Ascending aorta (tissue), 2 donors: ENCODE measurements at regions not wholly inside any gene's neighbourhood (a gene's known extent, or its start where the extent isn't known, plus 50 kb on each side); places are given as distances from the start of the nearest gene placed in this dataset.

ENCODE experiments used
- DNase-seq, 2 donors: peaks; one replicate each; pipeline ENCODE4 v3.0.0-alpha.2; 2019; ENCODE audit warnings: low spot score in 2 of 2
- H3K27ac ChIP-seq, 2 donors: fragments of 200-600 bp; sonication (generic); one replicate each; pipeline ENCODE4 v1.5.1; 2016 to 2017; ENCODE audit warnings: mild to moderate bottlenecking in 1 of 2
- H3K27me3 ChIP-seq: fragments of 200-600 bp; sonication (generic); one replicate; pipeline ENCODE4 v1.5.1; 2017
- H3K36me3 ChIP-seq, 2 donors: fragments of 200-600 bp; sonication (generic); one replicate each; pipeline ENCODE4 v1.5.1; 2016
- H3K4me1 ChIP-seq, 2 donors: fragments of 200-600 bp; sonication (generic); one replicate each; pipeline ENCODE4 v1.5.1; 2016 to 2017; ENCODE audit warnings: mild to moderate bottlenecking in 1 of 2
- H3K4me3 ChIP-seq, 2 donors: fragments of 200-600 bp; sonication (generic); one replicate each; pipeline ENCODE4 v1.5.1; 2016 to 2017; ENCODE audit warnings: mild to moderate bottlenecking in 1 of 2
- H3K9me3 ChIP-seq, 2 donors: fragments of 200-600 bp; sonication (generic); one replicate each; pipeline ENCODE4 v1.5.1; 2016
- intact Hi-C: fragments of 100-400 bp; cut with DNase I; formaldehyde crosslinking; loops from one replicate; pipeline ENCODE4 v1.15.1; 2023
- TF ChIP-seq, protein P1 (sequence below), 3 experiments: fragments of 200-600 bp in 2 of 3; fragments of 450-650 bp in 1 of 3; sonication (generic) in 2 of 3; IDR thresholded peaks; one replicate each; pipeline ENCODE4 v1.5.1; 2016 to 2019; ENCODE audit warnings: antibody characterized with exemption in 3 of 3, mild to moderate bottlenecking in 1 of 3, moderate library complexity in 1 of 3

DNA sequence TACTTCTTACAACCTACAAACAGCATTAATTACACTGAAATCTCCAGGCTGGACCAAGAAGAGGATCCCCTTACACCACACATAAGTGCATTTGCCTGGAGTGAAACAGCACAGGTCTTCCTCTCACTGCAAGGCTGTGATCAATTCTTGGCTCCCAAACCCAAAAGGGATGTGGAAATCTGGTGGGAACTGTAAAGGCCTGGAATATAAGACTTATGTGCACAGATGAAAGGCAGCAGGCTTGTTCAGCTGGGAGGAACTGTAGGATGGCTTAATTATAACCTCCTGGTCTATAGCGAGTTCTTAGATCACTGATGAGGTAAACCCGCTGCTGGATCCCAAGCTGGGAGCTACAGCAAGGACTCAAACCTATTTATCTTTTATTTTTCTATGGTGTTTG lies 182.9 kb upstream of the TNC start:
- H3K4me1 ChIP-seq: no peaks in the 10 kb centered on the region
- H3K36me3 ChIP-seq: no peaks in the 10 kb centered on the region
- no peak overlapping the region for H3K4me3 ChIP-seq
- no peak for DNase-seq
- H3K27me3 ChIP-seq: no peaks in the 10 kb centered on the region
- intact Hi-C loops: no loop called here
- H3K27ac ChIP-seq: no peak overlapping the region
- TF ChIP-seq, protein P1, sequence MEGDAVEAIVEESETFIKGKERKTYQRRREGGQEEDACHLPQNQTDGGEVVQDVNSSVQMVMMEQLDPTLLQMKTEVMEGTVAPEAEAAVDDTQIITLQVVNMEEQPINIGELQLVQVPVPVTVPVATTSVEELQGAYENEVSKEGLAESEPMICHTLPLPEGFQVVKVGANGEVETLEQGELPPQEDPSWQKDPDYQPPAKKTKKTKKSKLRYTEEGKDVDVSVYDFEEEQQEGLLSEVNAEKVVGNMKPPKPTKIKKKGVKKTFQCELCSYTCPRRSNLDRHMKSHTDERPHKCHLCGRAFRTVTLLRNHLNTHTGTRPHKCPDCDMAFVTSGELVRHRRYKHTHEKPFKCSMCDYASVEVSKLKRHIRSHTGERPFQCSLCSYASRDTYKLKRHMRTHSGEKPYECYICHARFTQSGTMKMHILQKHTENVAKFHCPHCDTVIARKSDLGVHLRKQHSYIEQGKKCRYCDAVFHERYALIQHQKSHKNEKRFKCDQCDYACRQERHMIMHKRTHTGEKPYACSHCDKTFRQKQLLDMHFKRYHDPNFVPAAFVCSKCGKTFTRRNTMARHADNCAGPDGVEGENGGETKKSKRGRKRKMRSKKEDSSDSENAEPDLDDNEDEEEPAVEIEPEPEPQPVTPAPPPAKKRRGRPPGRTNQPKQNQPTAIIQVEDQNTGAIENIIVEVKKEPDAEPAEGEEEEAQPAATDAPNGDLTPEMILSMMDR (IDR thresholded peaks at IDR 0.05): no peak
- H3K9me3 ChIP-seq: no peaks in the 10 kb centered on the region

DNA sequence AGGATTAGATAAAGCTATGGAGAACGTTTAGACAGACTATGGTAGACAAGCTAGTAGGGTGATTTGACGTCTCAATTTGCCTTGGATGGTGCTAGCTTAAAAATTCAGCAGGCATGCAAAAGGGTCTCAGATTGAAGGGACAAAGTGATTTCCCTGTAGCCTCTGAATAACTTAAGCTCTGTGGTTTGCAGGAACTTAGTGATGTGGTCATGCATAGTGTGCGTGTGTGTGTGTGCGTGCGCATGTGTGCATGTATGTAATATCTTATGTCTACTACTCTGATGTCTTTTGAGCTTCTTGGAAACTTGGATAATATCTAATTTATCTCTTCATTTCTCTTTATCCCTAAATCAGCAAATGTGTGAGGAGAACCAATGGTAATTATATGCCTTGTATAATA lies 183.6 kb upstream of the TNC start:
- TF ChIP-seq, protein P1 (IDR thresholded peaks at IDR 0.05): no peak
- H3K27me3 ChIP-seq: no peaks in the 10 kb centered on the region
- H3K36me3 ChIP-seq: no peaks in the 10 kb centered on the region
- no peaks in the 10 kb centered on the region for H3K4me1 ChIP-seq
- DNase-seq: no peak
- no peak overlapping the region for H3K27ac ChIP-seq
- no peaks in the 10 kb centered on the region for H3K9me3 ChIP-seq
- no peak overlapping the region for H3K4me3 ChIP-seq
- intact Hi-C loops: no loop called here

DNA sequence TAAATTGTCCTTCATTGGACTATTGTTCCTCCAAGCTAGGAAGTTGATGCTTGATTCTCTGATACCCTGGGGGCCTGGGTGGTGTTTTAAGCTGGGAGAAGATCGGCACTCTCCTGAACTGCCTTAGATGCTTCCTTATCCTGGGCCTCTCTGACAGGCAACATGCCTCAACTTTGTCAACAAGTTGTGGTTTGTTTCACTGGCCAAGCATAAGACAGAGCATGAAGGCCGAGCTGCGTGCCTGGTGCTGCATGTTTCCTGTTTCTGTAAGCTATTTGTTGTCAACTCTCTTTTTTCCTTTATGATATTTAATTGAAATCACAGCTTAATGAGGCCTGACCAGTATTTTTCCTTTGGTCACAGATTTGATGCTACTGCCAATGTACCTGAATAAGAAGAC lies 187.6 kb upstream of the TNC start:
- intact Hi-C loops: no loop called here
- TF ChIP-seq, protein P1 (IDR thresholded peaks at IDR 0.05): no peak
- no peaks in the 10 kb centered on the region for H3K27me3 ChIP-seq
- no peak overlapping the region for H3K27ac ChIP-seq
- no peak overlapping the region for H3K4me3 ChIP-seq
- no peak for DNase-seq
- no peaks in the 10 kb centered on the region for H3K36me3 ChIP-seq
- H3K9me3 ChIP-seq: no peaks in the 10 kb centered on the region
- H3K4me1 ChIP-seq: no peaks in the 10 kb centered on the region

DNA sequence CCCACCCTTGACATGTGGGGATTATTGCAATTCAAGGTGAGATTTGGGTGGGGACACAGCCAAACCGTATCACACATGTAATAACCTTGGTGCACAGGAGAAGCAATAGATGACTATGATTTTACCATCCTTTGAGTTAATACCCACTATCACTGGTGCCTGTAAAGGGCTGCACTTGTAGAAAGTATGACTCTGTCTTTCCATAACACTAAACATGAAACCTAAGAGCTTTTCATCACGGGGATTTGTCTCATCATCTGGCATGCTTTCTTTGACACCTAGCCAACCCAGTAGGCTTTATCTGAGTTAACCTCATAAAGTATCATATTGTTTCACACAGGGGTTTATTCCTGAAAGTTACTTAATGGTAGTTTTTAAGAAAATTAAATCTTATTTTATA lies 188.9 kb upstream of the TNC start:
- H3K4me3 ChIP-seq: no peak overlapping the region
- no peaks in the 10 kb centered on the region for H3K27me3 ChIP-seq
- no peaks in the 10 kb centered on the region for H3K9me3 ChIP-seq
- intact Hi-C loops: no loop called here
- H3K4me1 ChIP-seq: no peaks in the 10 kb centered on the region
- H3K36me3 ChIP-seq: no peaks in the 10 kb centered on the region
- DNase-seq: no peak
- TF ChIP-seq, protein P1 (IDR thresholded peaks at IDR 0.05): no peak
- H3K27ac ChIP-seq: no peak overlapping the region

DNA sequence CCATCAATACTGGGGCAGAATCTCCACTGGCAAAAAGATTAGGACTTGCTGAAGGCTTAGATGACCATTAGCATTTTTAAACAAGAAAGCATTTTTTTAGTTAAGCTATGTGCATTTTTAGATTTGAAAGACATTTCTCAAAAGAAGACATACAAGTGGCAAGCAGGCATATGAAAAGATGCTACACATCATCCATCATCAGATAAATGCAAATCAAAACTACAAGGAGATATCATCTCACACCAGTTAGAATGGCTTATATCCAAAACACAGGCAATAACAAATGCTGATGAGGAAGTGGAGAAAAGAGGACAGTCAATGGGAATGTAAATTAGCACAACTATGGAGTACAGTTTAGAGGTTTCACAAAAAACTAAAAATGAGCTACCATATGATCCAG lies 195.6 kb upstream of the TNC start:
- Histone ChIP-seq H3K27me3 (no peaks in the 10 kb centered on the region), H3K4me3 (no peak overlapping the region), H3K9me3 (peaks cover 0 to 2% of the 10 kb centered on the region in 2 donors), H3K36me3 (no peaks in the 10 kb centered on the region), H3K4me1 (peaks cover 0 to 3% of the 10 kb centered on the region in 2 donors), H3K27ac (no peak overlapping the region)
- DNase-seq: no peak
- intact Hi-C loops: no loop called here
- TF ChIP-seq, protein P1 (IDR thresholded peaks at IDR 0.05): no peak

DNA sequence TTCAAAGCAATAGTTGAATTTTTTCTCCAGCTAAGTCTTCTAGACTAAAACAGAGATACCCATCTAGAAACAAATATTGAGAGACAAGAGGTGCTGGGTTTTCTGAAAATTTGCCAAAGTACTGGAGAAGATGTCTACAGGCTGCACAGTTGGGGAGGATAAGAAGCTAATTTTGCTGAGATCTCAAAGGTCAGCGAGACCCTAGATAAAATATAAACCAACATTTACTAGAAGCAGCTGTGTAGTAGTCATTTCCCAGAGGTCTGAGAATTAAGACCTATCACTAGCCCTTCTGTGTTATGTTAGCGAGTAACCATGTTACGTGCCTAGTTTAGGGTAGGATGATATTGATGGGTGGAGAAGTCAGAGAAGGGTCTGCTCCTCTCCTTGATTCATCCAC lies 208.5 kb upstream of the TNC start:
- Histone ChIP-seq H3K36me3 (no peaks in the 10 kb centered on the region), H3K4me3 (no peak overlapping the region), H3K9me3 (no peaks in the 10 kb centered on the region), H3K27ac (no peak overlapping the region), H3K4me1 (peaks cover 3 to 13% of the 10 kb centered on the region in 2 donors), H3K27me3 (no peaks in the 10 kb centered on the region)
- intact Hi-C loops: loop anchor here (10.0 kb wide), 1 partner anchor 828 kb away; the partner anchor contains the start of gene PAPPA
- DNase-seq: no peak
- TF ChIP-seq, protein P1 (IDR thresholded peaks at IDR 0.05): no peak
